ENCODE measurements at regions not wholly inside any gene's neighbourhood (a gene's known extent, or its start where the extent isn't known, plus 50 kb on each side); places are given as distances from the start of the nearest gene placed in this dataset.

- TF ChIP-seq RCOR1 (IDR thresholded peaks at IDR 0.05; ENCODE audit: low read depth, low read length) (no peak), EHMT2 (IDR thresholded peaks at IDR 0.05; ENCODE audit: low read depth) (no peak)
Measured at GRCh38 chr2:63789338-63790020, 52.2 kb upstream of the UGP2 start (continued).

- Histone ChIP-seq H3K4me2 (peak overlapping the region; percentile 21), H3K9me3 (no peaks in the 10 kb centered on the region), H3K4me1 (peaks cover 17% of the 10 kb centered on the region; the same call in 2 of the 3 replicates), H3K27ac (peak overlapping the region; percentile 20 to 60; a peak in 5 of 6 replicates), H3K4me3 (no peak overlapping the region)
- WGBS (ENCODE audit: missing lambda C conversion rate) = 66% methylated on average over 2 of the region's 2 CpGs
- FAIRE-seq = no peak
- TF ChIP-seq BHLHE40 (IDR thresholded peaks at IDR 0.05; ENCODE audit: low read depth, low read length) (no peak), HDAC2 (IDR thresholded peaks at IDR 0.05) (no peak), ZC3H11A (IDR thresholded peaks at IDR 0.05) (no peak), ZNF302 (CRISPR knock-in tag; IDR thresholded peaks at IDR 0.05) (no peak), SMC3 (IDR thresholded peaks at IDR 0.05) (no peak), CHD4 (IDR thresholded peaks at IDR 0.05; ENCODE audit: borderline replicate concordance) (no peak), POLR2AphosphoS2 (conservative IDR thresholded peaks at IDR 0.05; ENCODE audit: low read length) (no peak), FOXS1 (CRISPR knock-in tag; IDR thresholded peaks at IDR 0.05) (no peak), BCL3 (IDR thresholded peaks at IDR 0.05) (no peak), EHF (CRISPR knock-in tag; IDR thresholded peaks at IDR 0.05) (no peak), NPAS2 (CRISPR knock-in tag; IDR thresholded peaks at IDR 0.05; ENCODE audit: borderline replicate concordance) (no peak), GATA3 (IDR thresholded peaks at IDR 0.05; ENCODE audit: borderline replicate concordance) (no peak), ATOH8 (CRISPR knock-in tag; IDR thresholded peaks at IDR 0.05; ENCODE audit: low read depth) (no peak), HMGXB4 (CRISPR knock-in tag; IDR thresholded peaks at IDR 0.05; ENCODE audit: borderline replicate concordance) (no peak), HEYL (CRISPR knock-in tag; IDR thresholded peaks at IDR 0.05) (no peak), CEBPB (IDR thresholded peaks at IDR 0.05) (no peak), KDM1A (IDR thresholded peaks at IDR 0.05; ENCODE audit: low read depth) (no peak), EHMT2 (IDR thresholded peaks at IDR 0.05; ENCODE audit: low read depth) (no peak), RCOR1 (IDR thresholded peaks at IDR 0.05; ENCODE audit: low read depth, low read length) (no peak)
- POLR2A ChIA-PET = interaction anchor here (1.3 to 1.6 kb wide), 2 partner anchors 52 to 92 kb away, joined by 4 to 12 read pairs; partner anchors contain the start of gene UGP2
- ATAC-seq = peak in 1 of 2 experiments; percentile 22; a peak in 2 of 6 replicates
- no peak for DNase-seq (ENCODE audit: low read depth in 1 of 2, low spot score in 1 of 2)
- CTCF ChIA-PET = interaction anchor here (1.3 to 3.5 kb wide), 2 partner anchors 71 to 92 kb away, joined by 4 to 18 read pairs; no protein-coding TSS in a partner anchor
Measured at GRCh38 chr2:63790491-63790890, 51.2 kb upstream of the UGP2 start.

GRCh38 chr2:63790906-63791305, 50.8 kb upstream of the UGP2 start:
- Histone ChIP-seq H3K9me3 (no peaks in the 10 kb centered on the region), H3K4me1 (peaks cover 17% of the 10 kb centered on the region; the same call in 2 of the 3 replicates), H3K4me2 (peak overlapping the region; percentile 21), H3K4me3 (no peak overlapping the region), H3K27ac (peak overlapping the region; percentile 31 to 38; a peak in 5 of 6 replicates)
- DNase-seq (ENCODE audit: low read depth in 1 of 2, low spot score in 1 of 2) (peak; percentile 10 to 29), FAIRE-seq (no peak), ATAC-seq (peak; percentile 81 to 90; a peak in 5 of 6 replicates)
- TF ChIP-seq CEBPB (IDR thresholded peaks at IDR 0.05) (peak; percentile 19 to 46; a peak in 2 of 4 replicates), MAFK (IDR thresholded peaks at IDR 0.05; ENCODE audit: partially characterized antibody) (peak; percentile 63), SREBF2 (IDR thresholded peaks at IDR 0.05) (no peak), FOSL2 (IDR thresholded peaks at IDR 0.05) (peak; percentile 43; the same call in 1 of the 2 replicates), FOSL2 (CRISPR knock-in tag; IDR thresholded peaks at IDR 0.05) (peak; percentile 68), JUNB (IDR thresholded peaks at IDR 0.05) (peak; percentile 68)
- 10% methylated on average over 1 of the region's 1 CpG for WGBS (ENCODE audit: missing lambda C conversion rate)
- ChIA-PET CTCF (interaction anchor here (1.0 to 3.5 kb wide), 3 partner anchors 55 to 92 kb away, joined by 3 to 18 read pairs (median 4); no protein-coding TSS in a partner anchor), POLR2A (interaction anchor here (1.3 to 1.6 kb wide), 2 partner anchors 51 to 92 kb away, joined by 4 to 12 read pairs; partner anchors contain the start of gene UGP2)
